H1 (cell line): ENCODE measurements at regions not wholly inside any gene's neighbourhood (a gene's known extent, or its start where the extent isn't known, plus 50 kb on each side); places are given as distances from the start of the nearest gene placed in this dataset.

Experiments used
- CTCF ChIA-PET: fragments of 300-600 bp; sonication (Branson Sonifier 250); formaldehyde crosslinking; loops from one replicate; lab custom pipeline; 2021; ENCODE audit not compliant: partially characterized antibody; lab: Charles Lee
- POLR2A ChIA-PET: fragments of 300-600 bp; sonication (Branson Sonifier 250); formaldehyde crosslinking; loops from one replicate; lab custom pipeline; 2021; ENCODE audit warnings: inconsistent platforms; ENCODE audit not compliant: partially characterized antibody; lab: Charles Lee
- DNase-seq, 2 experiments: peaks; one replicate each; pipeline versions ENCODE4 v3.0.0 to v3.0.0-alpha.2; 2010 to 2022; ENCODE audit warnings: low spot score in 2 of 2, low read depth in 1 of 2, mixed read lengths in 1 of 2
- FAIRE-seq: peaks from 2 replicates; lab custom pipeline; 2011; peaks lifted over from hg19 to GRCh38; lab: Jason Lieb, UNC
- H2AFZ ChIP-seq: 2 replicates; pipeline ENCODE4 v1.8.1; 2012; ENCODE audit warnings: low read length, inconsistent platforms
- H2AK5ac ChIP-seq: 2 replicates; pipeline ENCODE4 v1.6.1; 2013; ENCODE audit warnings: low read depth, low read length
- H2BK120ac ChIP-seq: replicated peaks from 2 replicates; pipeline ENCODE3; 2013; ENCODE audit warnings: low read depth, low read length, inconsistent platforms
- H2BK12ac ChIP-seq: 2 replicates; pipeline ENCODE4 v1.6.1; 2013; ENCODE audit warnings: low read depth, low read length
- H2BK15ac ChIP-seq: 2 replicates; pipeline ENCODE4 v1.6.1; 2013; ENCODE audit warnings: low read length
- H2BK20ac ChIP-seq: 2 replicates; pipeline ENCODE4 v1.6.1; 2013; ENCODE audit warnings: low read length
- H2BK5ac ChIP-seq: 2 replicates; pipeline ENCODE4 v1.6.1; 2013; ENCODE audit warnings: low read depth, low read length
- H3K14ac ChIP-seq: 2 replicates; pipeline ENCODE4 v1.6.1; 2013; ENCODE audit warnings: inconsistent platforms; ENCODE audit not compliant: insufficient read length
- H3K18ac ChIP-seq: 2 replicates; pipeline ENCODE4 v1.6.1; 2013; ENCODE audit warnings: low read length; ENCODE audit errors: extremely low read depth
- H3K23ac ChIP-seq: 2 replicates; pipeline ENCODE4 v1.6.1; 2013; ENCODE audit warnings: inconsistent platforms; ENCODE audit not compliant: insufficient read length
- H3K23me2 ChIP-seq: 2 replicates; pipeline ENCODE4 v1.6.1; 2013; ENCODE audit warnings: low read depth, low read length
- H3K27ac ChIP-seq: 2 replicates; pipeline ENCODE4 v1.6.1; 2011; ENCODE audit warnings: low read depth, low read length, inconsistent platforms
- H3K27me3 ChIP-seq, 4 experiments: replicated peaks in 1 of 4; 1 replicate in 1 of 4; 2 replicates in 3 of 4; pipeline versions ENCODE4 v1.6.1 to v1.8.1; 2011 to 2013; ENCODE audit warnings: low read length in 3 of 4, mild to moderate bottlenecking in 3 of 4, inconsistent platforms in 2 of 4, mixed read lengths in 2 of 4, moderate library complexity in 1 of 4; ENCODE audit not compliant: control insufficient read depth in 3 of 4, insufficient read depth in 3 of 4; ENCODE audit errors: extremely low read depth in 1 of 4
- H3K36me3 ChIP-seq, 4 experiments: 2 replicates each; pipeline versions ENCODE4 v1.6.1 to v1.8.1; 2011 to 2013; ENCODE audit warnings: mild to moderate bottlenecking in 4 of 4, low read length in 3 of 4, moderate library complexity in 2 of 4, control low read depth in 1 of 4, inconsistent platforms in 1 of 4; ENCODE audit not compliant: insufficient read depth in 4 of 4, control insufficient read depth in 2 of 4
- H3K4ac ChIP-seq: replicated peaks from 2 replicates; pipeline ENCODE3; 2013; ENCODE audit warnings: low read length, low read depth, mixed read lengths, inconsistent platforms; ENCODE audit not compliant: insufficient read length
- H3K4me1 ChIP-seq, 4 experiments: replicated peaks in 1 of 4; 1 replicate in 1 of 4; 2 replicates in 3 of 4; pipeline versions ENCODE4 v1.6.1 to v1.8.1; 2011 to 2013; ENCODE audit warnings: low read length in 3 of 4, inconsistent platforms in 2 of 4, mixed read lengths in 1 of 4; ENCODE audit not compliant: insufficient read depth in 4 of 4, control insufficient read depth in 3 of 4
- H3K4me2 ChIP-seq, 2 experiments: 2 replicates each; pipeline versions ENCODE4 v1.6.1 to v1.8.1; 2011 to 2013; ENCODE audit warnings: low read depth in 2 of 2, low read length in 2 of 2, control low read depth in 1 of 2, inconsistent platforms in 1 of 2, mild to moderate bottlenecking in 1 of 2; ENCODE audit not compliant: insufficient read depth in 1 of 2
- H3K4me3 ChIP-seq, 4 experiments: fragments of 200-600, 300-600 bp in 1 of 4; sonication (generic), shearing (Covaris generic), sonication (Bioruptor Twin) in 1 of 4; 2 replicates each; pipeline versions ENCODE4 v1.5.1 to v1.8.1; 2011 to 2016; ENCODE audit warnings: low read length in 4 of 4, low read depth in 3 of 4, control low read depth in 2 of 4, inconsistent platforms in 2 of 4, mild to moderate bottlenecking in 2 of 4, mixed read lengths in 1 of 4, moderate library complexity in 1 of 4; ENCODE audit not compliant: insufficient read depth in 2 of 4; ENCODE audit errors: extremely low read depth in 1 of 4
- H3K56ac ChIP-seq: replicated peaks from 2 replicates; pipeline ENCODE3; 2013; ENCODE audit warnings: low read depth, mild to moderate bottlenecking, mixed read lengths, low read length, inconsistent platforms; ENCODE audit not compliant: insufficient read length
- H3K79me1 ChIP-seq: 2 replicates; pipeline ENCODE4 v1.6.1; 2013; ENCODE audit warnings: low read depth, low read length, control low read depth
- H3K79me2 ChIP-seq, 2 experiments: 2 replicates each; pipeline versions ENCODE4 v1.6.1 to v1.8.1; 2012 to 2013; ENCODE audit warnings: low read length in 2 of 2, mild to moderate bottlenecking in 2 of 2, inconsistent platforms in 1 of 2; ENCODE audit not compliant: insufficient read depth in 2 of 2, control insufficient read depth in 1 of 2
- H3K9ac ChIP-seq, 4 experiments: replicated peaks in 1 of 4; 1 replicate in 1 of 4; 2 replicates in 3 of 4; pipeline versions ENCODE4 v1.6.1 to v1.8.1; 2011 to 2013; ENCODE audit warnings: low read depth in 3 of 4, low read length in 3 of 4, control low read depth in 2 of 4, mild to moderate bottlenecking in 2 of 4, moderate library complexity in 2 of 4, inconsistent platforms in 1 of 4; ENCODE audit errors: extremely low read depth in 1 of 4
- H3K9me3 ChIP-seq, 2 experiments: 2 replicates each; pipeline versions ENCODE4 v1.6.1 to v1.8.1; 2012 to 2013; ENCODE audit warnings: mild to moderate bottlenecking in 2 of 2, moderate library complexity in 2 of 2, control low read depth in 1 of 2, inconsistent platforms in 1 of 2, low read depth in 1 of 2, low read length in 1 of 2, mixed read lengths in 1 of 2; ENCODE audit not compliant: insufficient read depth in 2 of 2
- H4K20me1 ChIP-seq, 2 experiments: replicated peaks in 1 of 2; 2 replicates each; pipeline versions ENCODE3 to v1.8.1; 2011 to 2013; ENCODE audit warnings: inconsistent platforms in 2 of 2, low read length in 2 of 2, mild to moderate bottlenecking in 1 of 2; ENCODE audit not compliant: insufficient read depth in 2 of 2, control insufficient read depth in 1 of 2
- H4K5ac ChIP-seq: 2 replicates; pipeline ENCODE4 v1.6.1; 2013; ENCODE audit warnings: low read length, low read depth, mixed read lengths, inconsistent platforms; ENCODE audit not compliant: insufficient read length
- H4K8ac ChIP-seq: 2 replicates; pipeline ENCODE4 v1.8.0; 2013; ENCODE audit warnings: mild to moderate bottlenecking, moderate library complexity, low read length, inconsistent platforms; ENCODE audit not compliant: insufficient read depth; ENCODE audit errors: extremely low read depth
- H4K91ac ChIP-seq: replicated peaks from 2 replicates; pipeline ENCODE3; 2013; ENCODE audit warnings: low read length, mixed read lengths, inconsistent platforms; ENCODE audit not compliant: insufficient read length
- CTCF ChIP-seq, 3 experiments: IDR thresholded peaks; 1 replicate in 2 of 3; 2 replicates in 1 of 3; pipeline versions ENCODE4 v1.5.1 to v1.6.1; 2011; ENCODE audit warnings: low read length in 3 of 3, mild to moderate bottlenecking in 3 of 3, inconsistent platforms in 2 of 3, low read depth in 1 of 3, moderate library complexity in 1 of 3; ENCODE audit not compliant: insufficient read depth in 1 of 3; ENCODE audit errors: control extremely low read depth in 1 of 3
- RAD21 ChIP-seq, 2 experiments: IDR thresholded peaks in 1 of 2; conservative IDR thresholded peaks in 1 of 2; 2 replicates each; pipeline ENCODE4 v1.6.1; 2011; ENCODE audit warnings: low read depth in 2 of 2, low read length in 2 of 2, improper control_type of control experiment in 1 of 2, inconsistent platforms in 1 of 2, mild to moderate bottlenecking in 1 of 2, moderate library complexity in 1 of 2
- WGBS, 2 experiments: shearing (Covaris generic) in 1 of 2; methylation state at CpG; one replicate each; pipeline versions ENCODE4 v1.1.6 to v1.1.7; 2013 to 2015; ENCODE audit warnings: low lambda C conversion rate in 2 of 2, mixed read lengths in 2 of 2, inconsistent platforms in 1 of 2, low coverage in 1 of 2, missing lambda C conversion rate in 1 of 2; ENCODE audit not compliant: insufficient replicate concordance in 2 of 2, insufficient coverage in 1 of 2, insufficient read length in 1 of 2; ENCODE audit errors: extremely low coverage in 1 of 2, missing lambda C conversion rate in 1 of 2; 5-methylcytosine and 5-hydroxymethylcytosine counted together
- TF ChIP-seq, protein P1 (sequence below): IDR thresholded peaks from 2 replicates; pipeline ENCODE4 v1.6.1; 2012; ENCODE audit warnings: low read length, inconsistent platforms

DNA sequence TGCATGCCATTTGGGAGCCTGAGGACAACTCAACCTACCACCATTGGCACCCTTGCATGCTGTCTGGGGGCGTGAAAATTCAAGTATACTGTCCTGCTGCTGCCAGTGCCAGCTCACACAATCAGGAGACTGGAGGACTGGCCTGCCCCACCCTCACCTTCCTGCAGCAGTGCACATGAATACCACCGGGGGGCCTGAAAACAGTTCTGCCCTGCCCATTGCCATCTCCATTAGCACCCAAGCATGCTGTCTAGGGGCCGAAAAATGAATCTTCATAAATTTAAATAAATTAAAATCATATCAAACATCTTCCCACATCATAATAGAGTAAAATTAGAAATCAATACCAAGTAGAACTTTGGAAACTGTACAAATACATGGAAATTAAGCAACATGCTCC is 322.1 kb upstream of the TMPRSS15 start:
- Histone ChIP-seq H2BK120ac (no peak overlapping the region), H3K56ac (no peak overlapping the region), H3K4me3 (no peak overlapping the region), H3K14ac (no peak overlapping the region), H3K79me1 (no peaks in the 10 kb centered on the region), H2BK20ac (no peak overlapping the region), H4K91ac (no peak overlapping the region), H3K9me3 (no peaks in the 10 kb centered on the region), H3K27me3 (no peaks in the 10 kb centered on the region), H3K4me2 (no peak overlapping the region), H2BK15ac (no peak overlapping the region), H2AK5ac (no peak overlapping the region), H3K36me3 (no peaks in the 10 kb centered on the region), H4K5ac (no peak overlapping the region), H3K23me2 (no peaks in the 10 kb centered on the region), H4K8ac (no peak overlapping the region), H2BK5ac (no peak overlapping the region), H3K18ac (no peak overlapping the region), H3K23ac (no peak overlapping the region), H3K4ac (no peak overlapping the region), H4K20me1 (no peaks in the 10 kb centered on the region), H3K79me2 (no peaks in the 10 kb centered on the region), H2AFZ (no peak overlapping the region), H3K9ac (no peak overlapping the region), H2BK12ac (no peak overlapping the region), H3K4me1 (no peaks in the 10 kb centered on the region), H3K27ac (no peak overlapping the region)
- TF ChIP-seq RAD21 (IDR thresholded peaks at IDR 0.05 in 1 of 2, conservative IDR thresholded peaks at IDR 0.05 in 1 of 2; ENCODE audit: low read depth in 2 of 2, low read length in 2 of 2) (peak; percentile 19 to 42; a peak in 2 of 4 replicates), CTCF (IDR thresholded peaks at IDR 0.05; ENCODE audit: control extremely low read depth in 1 of 3, insufficient read depth in 1 of 3, low read depth in 1 of 3, low read length in 3 of 3) (peak; percentile 44 to 64 (median 53))
- TF ChIP-seq, protein P1, sequence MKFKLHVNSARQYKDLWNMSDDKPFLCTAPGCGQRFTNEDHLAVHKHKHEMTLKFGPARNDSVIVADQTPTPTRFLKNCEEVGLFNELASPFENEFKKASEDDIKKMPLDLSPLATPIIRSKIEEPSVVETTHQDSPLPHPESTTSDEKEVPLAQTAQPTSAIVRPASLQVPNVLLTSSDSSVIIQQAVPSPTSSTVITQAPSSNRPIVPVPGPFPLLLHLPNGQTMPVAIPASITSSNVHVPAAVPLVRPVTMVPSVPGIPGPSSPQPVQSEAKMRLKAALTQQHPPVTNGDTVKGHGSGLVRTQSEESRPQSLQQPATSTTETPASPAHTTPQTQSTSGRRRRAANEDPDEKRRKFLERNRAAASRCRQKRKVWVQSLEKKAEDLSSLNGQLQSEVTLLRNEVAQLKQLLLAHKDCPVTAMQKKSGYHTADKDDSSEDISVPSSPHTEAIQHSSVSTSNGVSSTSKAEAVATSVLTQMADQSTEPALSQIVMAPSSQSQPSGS: no peak
- DNase-seq (no peak), FAIRE-seq (no peak)
- ChIA-PET CTCF (interaction anchor here (0.6 to 1.4 kb wide), 3 partner anchors 10 to 714 kb away, joined by 3 to 4 read pairs (median 3); no protein-coding TSS in a partner anchor), POLR2A (no interaction called here)
- WGBS, 2 experiments: 80% methylated on average over 3 of the region's 3 CpGs; no CpG with 5 or more reads in 1 of the 2 experiments
